ENCODE measurements at regions not wholly inside any gene's neighbourhood (a gene's known extent, or its start where the extent isn't known, plus 50 kb on each side); places are given as distances from the start of the nearest gene placed in this dataset.

- Histone ChIP-seq H4K20me1 (ENCODE audit: control insufficient read depth, insufficient read depth, insufficient read length) (no peaks in the 10 kb centered on the region), H3K14ac (ENCODE audit: insufficient read depth, low read length) (no peak overlapping the region), H2BK120ac (ENCODE audit: low read depth, low read length, poor library complexity, severe bottlenecking) (no peak overlapping the region), H3K27ac (ENCODE audit: insufficient read length, low read depth, low read length) (no peak overlapping the region), H3K79me1 (ENCODE audit: insufficient read depth, low read depth, low read length, poor library complexity, severe bottlenecking) (no peaks in the 10 kb centered on the region), H3K56ac (ENCODE audit: insufficient read length, low read depth, low read length) (no peak overlapping the region), H2BK20ac (ENCODE audit: low read depth, low read length, poor library complexity, severe bottlenecking) (no peak overlapping the region), H2BK15ac (ENCODE audit: low read depth, low read length) (no peak overlapping the region), H3K9me3 (ENCODE audit: control insufficient read depth, low read depth, low read length) (peaks cover 24% of the 10 kb centered on the region), H3K23me2 (ENCODE audit: insufficient read length, low read depth, low read length, poor library complexity, severe bottlenecking) (no peaks in the 10 kb centered on the region), H2BK12ac (ENCODE audit: insufficient read length, low read depth, low read length) (no peak overlapping the region), H2AK5ac (ENCODE audit: insufficient read length, low read length) (no peak overlapping the region), H3K79me2 (ENCODE audit: insufficient read depth, low read length) (no peaks in the 10 kb centered on the region), H4K5ac (ENCODE audit: insufficient read length, low read depth, low read length) (no peak overlapping the region), H2BK5ac (ENCODE audit: insufficient read length, low read length) (no peak overlapping the region), H3T11ph (ENCODE audit: low read length) (no peak overlapping the region), H3K4me1 (ENCODE audit: insufficient read depth, low read length) (no peaks in the 10 kb centered on the region), H4K91ac (ENCODE audit: insufficient read length, low read depth, low read length) (no peak overlapping the region), H3K4ac (ENCODE audit: low read depth, low read length) (no peak overlapping the region), H2AFZ (ENCODE audit: low read length) (no peak overlapping the region), H3K4me2 (ENCODE audit: insufficient read depth, insufficient read length, low read length) (no peak overlapping the region), H3K18ac (ENCODE audit: insufficient read length, low read depth, low read length) (no peak overlapping the region), H3K9ac (ENCODE audit: extremely low read depth, insufficient read length, low read length) (no peak overlapping the region), H3K23ac (ENCODE audit: insufficient read length, low read depth, low read length) (no peak overlapping the region), H4K8ac (replicated peaks; ENCODE audit: insufficient read length, low read depth, low read length) (no peak overlapping the region), H3K27me3 (ENCODE audit: insufficient read depth, low read length) (no peaks in the 10 kb centered on the region)
- no peaks in the 10 kb centered on the region for H3K27me3 Mint-ChIP-seq (ENCODE audit: low read depth)
- peaks cover 80 to 87% of the 10 kb centered on the region in 2 experiments for H3K9me3 Mint-ChIP-seq
- WGBS (ENCODE audit: extremely low coverage, insufficient read length, low lambda C conversion rate) = no CpG with 5 or more reads among the region's 2 CpGs
- H3K4me1 Mint-ChIP-seq = no peaks in the 10 kb centered on the region
- H3K36me3 Mint-ChIP-seq (ENCODE audit: insufficient read depth in 1 of 3, low read depth in 3 of 3) = peaks cover 0 to 5% (median 2%) of the 10 kb centered on the region in 3 experiments; a peak in 3 of 7 replicates
- no peak overlapping the region for H3K4me3 Mint-ChIP-seq
- DNase-seq = no peak
- no peak overlapping the region for H3K27ac Mint-ChIP-seq
- TF ChIP-seq CTCF (conservative IDR thresholded peaks at IDR 0.05) = no peak
Measured at GRCh38 chr10:37436357-37436756, 311.0 kb downstream of the ANKRD30A start.

Data from H9 (cell line).